Activated T-helper 2 cell treated with anti-CD3 and anti-CD28 coated beads, Interferon-gamma antibody, Interleukin-2, Interleukin-4, amounts not matched to agents 10 μg/mL and 5 μg/mL and 100 μg/mL, durations not matched to agents 14 hours and 24 hours and 36 hours (primary cell): ENCODE measurements at regions not wholly inside any gene's neighbourhood (a gene's known extent, or its start where the extent isn't known, plus 50 kb on each side); places are given as distances from the start of the nearest gene placed in this dataset.

Experiments used
- DNase-seq: peaks from one replicate; pipeline ENCODE4 v3.0.0; 2021; ENCODE audit warnings: low spot score
- H3K27ac Mint-ChIP-seq: one replicate; pipeline ENCODE4 v1.8.0; 2021; ENCODE audit warnings: mixed read lengths
- H3K27me3 Mint-ChIP-seq: one replicate; pipeline ENCODE4 v1.8.0; 2021; ENCODE audit warnings: low read depth, mixed read lengths
- H3K36me3 Mint-ChIP-seq: one replicate; pipeline ENCODE4 v1.8.0; 2021; ENCODE audit warnings: low read depth, mixed read lengths
- H3K4me1 Mint-ChIP-seq: one replicate; pipeline ENCODE4 v1.8.0; 2021; ENCODE audit warnings: low read depth, mixed read lengths
- H3K4me3 Mint-ChIP-seq: one replicate; pipeline ENCODE4 v1.8.0; 2021; ENCODE audit warnings: low read depth, mild to moderate bottlenecking, moderate library complexity, mixed read lengths
- H3K9me3 Mint-ChIP-seq: one replicate; pipeline ENCODE4 v1.8.0; 2021; ENCODE audit warnings: mixed read lengths
- intact Hi-C: fragments of 100-400 bp; cut with micrococcal nuclease; formaldehyde crosslinking; loops from one replicate; pipeline ENCODE4 v1.15.1; 2023

- Mint-ChIP-seq H3K27ac (no peak overlapping the region), H3K9me3 (no peaks in the 10 kb centered on the region), H3K27me3 (no peaks in the 10 kb centered on the region), H3K36me3 (no peaks in the 10 kb centered on the region), H3K4me3 (no peak overlapping the region), H3K4me1 (no peaks in the 10 kb centered on the region)
- intact Hi-C loops: no loop called here
- DNase-seq: no peak
These were observed 187.5 kb downstream of the MZT1 start for GRCh38 chr13:72539925-72540324.

GRCh38 chr13:72537782-72538181 is 189.6 kb downstream of the MZT1 start:
- H3K27me3 Mint-ChIP-seq: no peaks in the 10 kb centered on the region
- no peaks in the 10 kb centered on the region for H3K4me1 Mint-ChIP-seq
- intact Hi-C loops: no loop called here
- H3K9me3 Mint-ChIP-seq: no peaks in the 10 kb centered on the region
- no peak overlapping the region for H3K4me3 Mint-ChIP-seq
- H3K36me3 Mint-ChIP-seq: no peaks in the 10 kb centered on the region
- no peak overlapping the region for H3K27ac Mint-ChIP-seq
- no peak for DNase-seq

- Mint-ChIP-seq H3K27me3 (no peaks in the 10 kb centered on the region), H3K4me1 (no peaks in the 10 kb centered on the region), H3K27ac (no peak overlapping the region), H3K4me3 (no peak overlapping the region), H3K36me3 (no peaks in the 10 kb centered on the region), H3K9me3 (no peaks in the 10 kb centered on the region)
- DNase-seq: no peak
- intact Hi-C loops: no loop called here
These were observed 190.0 kb downstream of the MZT1 start for GRCh38 chr13:72537395-72537780.

GRCh38 chr13:72536714-72537394 is 190.6 kb downstream of the MZT1 start:
- no peak overlapping the region for H3K27ac Mint-ChIP-seq
- H3K27me3 Mint-ChIP-seq: no peaks in the 10 kb centered on the region
- DNase-seq: no peak
- no peaks in the 10 kb centered on the region for H3K36me3 Mint-ChIP-seq
- no peak overlapping the region for H3K4me3 Mint-ChIP-seq
- no peaks in the 10 kb centered on the region for H3K9me3 Mint-ChIP-seq
- intact Hi-C loops: no loop called here
- no peaks in the 10 kb centered on the region for H3K4me1 Mint-ChIP-seq

GRCh38 chr13:72534951-72535640 is 192.3 kb downstream of the MZT1 start:
- no peaks in the 10 kb centered on the region for H3K27me3 Mint-ChIP-seq
- H3K4me1 Mint-ChIP-seq: no peaks in the 10 kb centered on the region
- no peaks in the 10 kb centered on the region for H3K36me3 Mint-ChIP-seq
- no peaks in the 10 kb centered on the region for H3K9me3 Mint-ChIP-seq
- DNase-seq: no peak
- H3K27ac Mint-ChIP-seq: no peak overlapping the region
- intact Hi-C loops: no loop called here
- no peak overlapping the region for H3K4me3 Mint-ChIP-seq

- Mint-ChIP-seq H3K36me3 (no peaks in the 10 kb centered on the region), H3K9me3 (no peaks in the 10 kb centered on the region), H3K4me3 (no peak overlapping the region), H3K27ac (no peak overlapping the region), H3K27me3 (no peaks in the 10 kb centered on the region), H3K4me1 (no peaks in the 10 kb centered on the region)
- DNase-seq: no peak
- intact Hi-C loops: no loop called here
These were observed 197.0 kb downstream of the MZT1 start for GRCh38 chr13:72530471-72530870.

- DNase-seq: no peak
- no peak overlapping the region for H3K27ac Mint-ChIP-seq
- no peaks in the 10 kb centered on the region for H3K36me3 Mint-ChIP-seq
- H3K9me3 Mint-ChIP-seq: no peaks in the 10 kb centered on the region
- no peak overlapping the region for H3K4me3 Mint-ChIP-seq
- no peaks in the 10 kb centered on the region for H3K27me3 Mint-ChIP-seq
- intact Hi-C loops: no loop called here
- no peaks in the 10 kb centered on the region for H3K4me1 Mint-ChIP-seq
These were observed 200.1 kb downstream of the MZT1 start for GRCh38 chr13:72527333-72527732.

GRCh38 chr13:72523593-72523992 is 203.8 kb downstream of the MZT1 start:
- intact Hi-C loops: no loop called here
- Mint-ChIP-seq H3K4me3 (no peak overlapping the region), H3K4me1 (no peaks in the 10 kb centered on the region), H3K27me3 (no peaks in the 10 kb centered on the region), H3K27ac (no peak overlapping the region), H3K36me3 (no peaks in the 10 kb centered on the region), H3K9me3 (no peaks in the 10 kb centered on the region)
- DNase-seq: no peak

GRCh38 chr13:72523049-72523448 is 204.4 kb downstream of the MZT1 start:
- H3K9me3 Mint-ChIP-seq: no peaks in the 10 kb centered on the region
- H3K4me1 Mint-ChIP-seq: no peaks in the 10 kb centered on the region
- H3K27ac Mint-ChIP-seq: no peak overlapping the region
- H3K36me3 Mint-ChIP-seq: no peaks in the 10 kb centered on the region
- intact Hi-C loops: no loop called here
- DNase-seq: no peak
- H3K27me3 Mint-ChIP-seq: no peaks in the 10 kb centered on the region
- H3K4me3 Mint-ChIP-seq: no peak overlapping the region

- intact Hi-C loops: no loop called here
- Mint-ChIP-seq H3K9me3 (no peaks in the 10 kb centered on the region), H3K27ac (no peak overlapping the region), H3K4me1 (no peaks in the 10 kb centered on the region), H3K36me3 (no peaks in the 10 kb centered on the region), H3K4me3 (no peak overlapping the region), H3K27me3 (no peaks in the 10 kb centered on the region)
- no peak for DNase-seq
These were observed 205.3 kb downstream of the MZT1 start for GRCh38 chr13:72521940-72522661.

- no peak overlapping the region for H3K27ac Mint-ChIP-seq
- no peaks in the 10 kb centered on the region for H3K27me3 Mint-ChIP-seq
- intact Hi-C loops: no loop called here
- no peaks in the 10 kb centered on the region for H3K4me1 Mint-ChIP-seq
- no peak for DNase-seq
- no peaks in the 10 kb centered on the region for H3K9me3 Mint-ChIP-seq
- no peak overlapping the region for H3K4me3 Mint-ChIP-seq
- no peaks in the 10 kb centered on the region for H3K36me3 Mint-ChIP-seq
These were observed 213.3 kb downstream of the MZT1 start for GRCh38 chr13:72514146-72514545.

GRCh38 chr13:72508392-72508791 is 219.0 kb downstream of the MZT1 start:
- intact Hi-C loops: no loop called here
- Mint-ChIP-seq H3K36me3 (no peaks in the 10 kb centered on the region), H3K9me3 (no peaks in the 10 kb centered on the region), H3K27ac (no peak overlapping the region), H3K27me3 (no peaks in the 10 kb centered on the region), H3K4me1 (no peaks in the 10 kb centered on the region), H3K4me3 (no peak overlapping the region)
- DNase-seq: no peak
